GM18499 (cell line): ENCODE measurements at regions not wholly inside any gene's neighbourhood (a gene's known extent, or its start where the extent isn't known, plus 50 kb on each side); places are given as distances from the start of the nearest gene placed in this dataset.
"Not testable (repeated sequence)": the region's sequence is repeated elsewhere in the genome, so short reads cannot be mapped to it uniquely, and the experiment has no call there.

Source experiments
- ATAC-seq: cut with Tn5 transposase; IDR thresholded peaks from one replicate; pipeline ENCODE4 v1.9.1; 2021; ENCODE audit warnings: moderate number of reproducible peaks; ENCODE audit not compliant: insufficient read depth, unreplicated experiment

- not testable (repeated sequence) for ATAC-seq
These were observed 924.1 kb upstream of the CELF4 start for GRCh38 chr18:38489721-38490120.

GRCh38 chr18:38487521-38487920 is 921.9 kb upstream of the CELF4 start:
- no peak for ATAC-seq

- no peak for ATAC-seq
These were observed 917.7 kb upstream of the CELF4 start for GRCh38 chr18:38483326-38483725.

GRCh38 chr18:38481576-38481975 is 916.0 kb upstream of the CELF4 start:
- ATAC-seq: no peak

GRCh38 chr18:38475686-38476085 is 910.1 kb upstream of the CELF4 start:
- no peak for ATAC-seq

- ATAC-seq: no peak
These were observed 907.9 kb upstream of the CELF4 start for GRCh38 chr18:38473535-38473934.

GRCh38 chr18:38470421-38470820 is 904.8 kb upstream of the CELF4 start:
- ATAC-seq: no peak

GRCh38 chr18:38466426-38466825 is 900.8 kb upstream of the CELF4 start:
- ATAC-seq: no peak

GRCh38 chr18:38464024-38464423 is 898.4 kb upstream of the CELF4 start:
- no peak for ATAC-seq

- ATAC-seq: no peak
These were observed 895.1 kb upstream of the CELF4 start for GRCh38 chr18:38460657-38461056.

GRCh38 chr18:38459131-38459994 is 893.8 kb upstream of the CELF4 start:
- no peak for ATAC-seq

GRCh38 chr18:38458698-38459097 is 893.1 kb upstream of the CELF4 start:
- ATAC-seq: no peak

- ATAC-seq: no peak
These were observed 890.7 kb upstream of the CELF4 start for GRCh38 chr18:38456253-38456652.

- no peak for ATAC-seq
These were observed 889.3 kb upstream of the CELF4 start for GRCh38 chr18:38454764-38455469.

GRCh38 chr18:38453880-38454279 is 888.3 kb upstream of the CELF4 start:
- ATAC-seq: no peak

- ATAC-seq: no peak
These were observed 885.3 kb upstream of the CELF4 start for GRCh38 chr18:38450876-38451275.

GRCh38 chr18:38445804-38446145 is 880.2 kb upstream of the CELF4 start:
- ATAC-seq: no peak

GRCh38 chr18:38444971-38445803 is 879.6 kb upstream of the CELF4 start:
- ATAC-seq: no peak

GRCh38 chr18:38427736-38428135 is 862.1 kb upstream of the CELF4 start:
- no peak for ATAC-seq

- ATAC-seq: no peak
These were observed 861.6 kb upstream of the CELF4 start for GRCh38 chr18:38427234-38427633.
